NCI-H2081 treated with DMSO at 0.1 percent for 48 hours (cell line): ENCODE measurements at regions not wholly inside any gene's neighbourhood (a gene's known extent, or its start where the extent isn't known, plus 50 kb on each side); places are given as distances from the start of the nearest gene placed in this dataset.
"Not testable (repeated sequence)": the region's sequence is repeated elsewhere in the genome, so short reads cannot be mapped to it uniquely, and the experiment has no call there.

Experiments used
- DNase-seq: peaks from one replicate; lab custom pipeline; 2025; lab: John Stamatoyannopoulos, UW

GRCh38 chr21:15119486-15119885, 54.7 kb upstream of the NRIP1 start:
- DNase-seq, result no peak

GRCh38 chr21:15121097-15121654, 56.4 kb upstream of the NRIP1 start:
- DNase-seq, result no peak

- no peak for DNase-seq
Observed at GRCh38 chr21:15121655-15122120, 56.9 kb upstream of the NRIP1 start.

- no peak for DNase-seq
Observed at GRCh38 chr21:15122241-15122640, 57.4 kb upstream of the NRIP1 start.

- DNase-seq, result no peak
Observed at GRCh38 chr21:15124731-15125130, 59.9 kb upstream of the NRIP1 start.

GRCh38 chr21:15126948-15127347, 62.1 kb upstream of the NRIP1 start:
- no peak for DNase-seq

GRCh38 chr21:15127437-15127836, 62.6 kb upstream of the NRIP1 start:
- no peak for DNase-seq

GRCh38 chr21:15128267-15128666, 63.5 kb upstream of the NRIP1 start:
- no peak for DNase-seq

- DNase-seq, result not testable (repeated sequence)
Observed at GRCh38 chr21:15128714-15129113, 63.9 kb upstream of the NRIP1 start.

GRCh38 chr21:15130326-15130725, 65.5 kb upstream of the NRIP1 start:
- DNase-seq, result no peak

- DNase-seq, result no peak
Observed at GRCh38 chr21:15130751-15131150, 66.0 kb upstream of the NRIP1 start.

GRCh38 chr21:15132781-15133180, 68.0 kb upstream of the NRIP1 start:
- DNase-seq, result no peak

- DNase-seq, result no peak
Observed at GRCh38 chr21:15134701-15135470, 70.1 kb upstream of the NRIP1 start.

GRCh38 chr21:15135867-15136629, 71.2 kb upstream of the NRIP1 start:
- DNase-seq, result no peak

GRCh38 chr21:15138490-15138889, 73.7 kb upstream of the NRIP1 start:
- no peak for DNase-seq

GRCh38 chr21:15139898-15140297, 75.1 kb upstream of the NRIP1 start:
- DNase-seq, result no peak

GRCh38 chr21:15140321-15141019, 75.7 kb upstream of the NRIP1 start:
- DNase-seq, result no peak

GRCh38 chr21:15141261-15141970, 76.6 kb upstream of the NRIP1 start:
- DNase-seq, result no peak

GRCh38 chr21:15144026-15144425, 79.2 kb upstream of the NRIP1 start:
- no peak for DNase-seq

- DNase-seq, result no peak
Observed at GRCh38 chr21:15148437-15148836, 83.6 kb upstream of the NRIP1 start.

- no peak for DNase-seq
Observed at GRCh38 chr21:15149600-15150224, 84.9 kb upstream of the NRIP1 start.
